H1 (cell line): ENCODE measurements at regions not wholly inside any gene's neighbourhood (a gene's known extent, or its start where the extent isn't known, plus 50 kb on each side); places are given as distances from the start of the nearest gene placed in this dataset.

Experiments
- CHD2 ChIP-seq: IDR thresholded peaks from 2 replicates; pipeline ENCODE4 v1.6.1; 2012; ENCODE audit warnings: low read length, improper control_type of control experiment
- KDM5A ChIP-seq: fragments of 200-600 bp; IDR thresholded peaks from 2 replicates; pipeline ENCODE4 v1.7.1; 2012; ENCODE audit warnings: mild to moderate bottlenecking, low read length, inconsistent platforms, mixed read lengths
- RNF2 ChIP-seq: fragments of 200-900, 300-1000 bp; sonication (generic); IDR thresholded peaks from 2 replicates; pipeline ENCODE4 v1.7.1; 2016; ENCODE audit warnings: borderline replicate concordance, low read depth, mild to moderate bottlenecking, antibody characterized with exemption, low read length; ENCODE audit not compliant: poor library complexity, severe bottlenecking; ENCODE audit errors: missing control alignments
- TAF7 ChIP-seq: optimal IDR thresholded peaks from 2 replicates; pipeline ENCODE3; 2011; ENCODE audit warnings: low read depth, mild to moderate bottlenecking, inconsistent platforms, low read length, moderate library complexity, borderline replicate concordance

GRCh38 chr1:106360252-106360651 lies 696.2 kb upstream of the PRMT6 start (continued):
- TF ChIP-seq RNF2 (no peak), KDM5A (no peak), TAF7 (no peak), CHD2 (no peak)
